ENCODE measurements at regions not wholly inside any gene's neighbourhood (a gene's known extent, or its start where the extent isn't known, plus 50 kb on each side); places are given as distances from the start of the nearest gene placed in this dataset.

GRCh38 chr1:195745189-195746010 lies 862.8 kb downstream of the KCNT2 start:
- no peaks in the 10 kb centered on the region for H3K4me1 ChIP-seq (ENCODE audit: control insufficient read depth, extremely low read depth, insufficient read depth, low read length)
- H3K9me1 ChIP-seq (replicated peaks; ENCODE audit: control insufficient read depth, extremely low read depth, insufficient read depth, low read length) = no peaks in the 10 kb centered on the region
- H3K27me3 ChIP-seq (ENCODE audit: control insufficient read depth in 2 of 2, insufficient read depth in 2 of 2, low read length in 2 of 2) = no peaks in the 10 kb centered on the region
- ChIA-PET POLR2A (no interaction called here), CTCF (no interaction called here)
- intact Hi-C loops (cut with micrococcal nuclease) = no loop called here
- dilution Hi-C loops (cut with MboI; ENCODE audit: extremely low pct_ligation_motif_present, low sequenced_read_pairs) = no loop called here
- DNase-seq (ENCODE audit: low read depth, low spot score) (no peak), FAIRE-seq (no peak)
- H4K20me1 ChIP-seq (replicated peaks; ENCODE audit: control insufficient read depth, extremely low read depth, insufficient read depth, low read length) = no peaks in the 10 kb centered on the region
- H3K4me2 ChIP-seq (ENCODE audit: insufficient read depth, low read length) = no peak overlapping the region
- peaks cover 2% of the 10 kb centered on the region for H3K9me3 ChIP-seq (replicated peaks; ENCODE audit: control insufficient read depth, insufficient read depth, low read length)
- no peaks in the 10 kb centered on the region for H3K36me3 ChIP-seq (ENCODE audit: control insufficient read depth in 2 of 2, extremely low read depth in 1 of 2, insufficient read depth in 2 of 2, low read length in 2 of 2)
- H3K27ac ChIP-seq (ENCODE audit: insufficient read depth, low read depth, low read length) = no peak overlapping the region
- H3K4me3 ChIP-seq (replicated peaks in 1 of 3; ENCODE audit: insufficient read depth in 1 of 3, low read depth in 1 of 3, low read length in 3 of 3) = no peak overlapping the region
- BruUV-seq (replicated peaks) = no TSS peak
- TF ChIP-seq FOS (IDR thresholded peaks at IDR 0.05; ENCODE audit: borderline replicate concordance, insufficient read depth, low read length) (no peak), POLR2A (IDR thresholded peaks at IDR 0.05; ENCODE audit: low read depth, low read length) (no peak)
- H3K79me2 ChIP-seq (ENCODE audit: control insufficient read depth, insufficient read depth, low read length) = no peaks in the 10 kb centered on the region
- H3K9ac ChIP-seq (replicated peaks; ENCODE audit: extremely low read depth, insufficient read depth, low read length) = no peak overlapping the region
- H2AFZ ChIP-seq (ENCODE audit: low read depth, low read length) = no peak overlapping the region

DNA sequence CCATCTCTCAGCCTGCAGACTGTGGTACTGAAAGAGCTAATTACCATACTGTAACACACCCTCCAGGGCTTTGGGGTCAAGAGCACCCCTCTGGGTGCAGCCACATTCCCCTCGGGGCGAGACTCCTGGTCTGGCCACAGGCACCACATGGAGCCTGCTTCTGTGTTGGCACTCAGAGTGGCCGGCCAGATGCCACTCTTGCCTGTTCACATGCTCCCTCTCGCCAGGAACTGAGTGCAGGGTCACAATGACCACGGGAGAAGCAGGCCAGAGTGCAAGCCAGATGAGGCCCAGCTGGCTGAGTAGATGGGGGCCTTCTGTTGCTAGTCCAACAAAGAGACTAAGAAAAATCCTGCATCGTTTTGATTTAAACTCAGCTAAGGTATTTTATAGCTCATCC lies 864.0 kb downstream of the KCNT2 start:
- no peak overlapping the region for H3K4me3 ChIP-seq (replicated peaks in 1 of 3; ENCODE audit: insufficient read depth in 1 of 3, low read depth in 1 of 3, low read length in 3 of 3)
- H3K9me3 ChIP-seq (replicated peaks; ENCODE audit: control insufficient read depth, insufficient read depth, low read length) = peaks cover 2% of the 10 kb centered on the region
- no peaks in the 10 kb centered on the region for H3K9me1 ChIP-seq (replicated peaks; ENCODE audit: control insufficient read depth, extremely low read depth, insufficient read depth, low read length)
- ChIA-PET CTCF (no interaction called here), POLR2A (no interaction called here)
- no peak overlapping the region for H3K9ac ChIP-seq (replicated peaks; ENCODE audit: extremely low read depth, insufficient read depth, low read length)
- no peak overlapping the region for H2AFZ ChIP-seq (ENCODE audit: low read depth, low read length)
- no peak overlapping the region for H3K4me2 ChIP-seq (ENCODE audit: insufficient read depth, low read length)
- intact Hi-C loops (cut with micrococcal nuclease) (no loop called here), dilution Hi-C loops (cut with MboI; ENCODE audit: extremely low pct_ligation_motif_present, low sequenced_read_pairs) (no loop called here)
- H3K4me1 ChIP-seq (ENCODE audit: control insufficient read depth, extremely low read depth, insufficient read depth, low read length) = no peaks in the 10 kb centered on the region
- DNase-seq (ENCODE audit: low read depth, low spot score) = no peak
- TF ChIP-seq POLR2AphosphoS5 (IDR thresholded peaks at IDR 0.05; ENCODE audit: insufficient read depth, low read depth, low read length) = no peak
- TF ChIP-seq POLR2A (IDR thresholded peaks at IDR 0.05; ENCODE audit: low read depth, low read length) = no peak
- TF ChIP-seq FOS (IDR thresholded peaks at IDR 0.05; ENCODE audit: borderline replicate concordance, insufficient read depth, low read length) = no peak
- TF ChIP-seq, protein P1, sequence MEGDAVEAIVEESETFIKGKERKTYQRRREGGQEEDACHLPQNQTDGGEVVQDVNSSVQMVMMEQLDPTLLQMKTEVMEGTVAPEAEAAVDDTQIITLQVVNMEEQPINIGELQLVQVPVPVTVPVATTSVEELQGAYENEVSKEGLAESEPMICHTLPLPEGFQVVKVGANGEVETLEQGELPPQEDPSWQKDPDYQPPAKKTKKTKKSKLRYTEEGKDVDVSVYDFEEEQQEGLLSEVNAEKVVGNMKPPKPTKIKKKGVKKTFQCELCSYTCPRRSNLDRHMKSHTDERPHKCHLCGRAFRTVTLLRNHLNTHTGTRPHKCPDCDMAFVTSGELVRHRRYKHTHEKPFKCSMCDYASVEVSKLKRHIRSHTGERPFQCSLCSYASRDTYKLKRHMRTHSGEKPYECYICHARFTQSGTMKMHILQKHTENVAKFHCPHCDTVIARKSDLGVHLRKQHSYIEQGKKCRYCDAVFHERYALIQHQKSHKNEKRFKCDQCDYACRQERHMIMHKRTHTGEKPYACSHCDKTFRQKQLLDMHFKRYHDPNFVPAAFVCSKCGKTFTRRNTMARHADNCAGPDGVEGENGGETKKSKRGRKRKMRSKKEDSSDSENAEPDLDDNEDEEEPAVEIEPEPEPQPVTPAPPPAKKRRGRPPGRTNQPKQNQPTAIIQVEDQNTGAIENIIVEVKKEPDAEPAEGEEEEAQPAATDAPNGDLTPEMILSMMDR (IDR thresholded peaks at IDR 0.05; ENCODE audit: extremely low read depth in 1 of 2, insufficient read depth in 1 of 2, low read depth in 1 of 2, low read length in 2 of 2) = no peak
- no peak for TF ChIP-seq EZH2 (IDR thresholded peaks at IDR 0.05; ENCODE audit: borderline replicate concordance, low read depth, low read length, severe bottlenecking)
- no peak for TF ChIP-seq MYC (IDR thresholded peaks at IDR 0.05; ENCODE audit: low read depth, low read length)
- TF ChIP-seq GATA2 (IDR thresholded peaks at IDR 0.05; ENCODE audit: insufficient read depth, insufficient read length, low read depth, low read length) = no peak
- TF ChIP-seq MAX (IDR thresholded peaks at IDR 0.05; ENCODE audit: insufficient read depth, insufficient read length) = no peak
- TF ChIP-seq JUN (IDR thresholded peaks at IDR 0.05; ENCODE audit: borderline replicate concordance, insufficient read depth, insufficient read length, low read depth) = no peak
- no peak for FAIRE-seq
- no peaks in the 10 kb centered on the region for H3K27me3 ChIP-seq (ENCODE audit: control insufficient read depth in 2 of 2, insufficient read depth in 2 of 2, low read length in 2 of 2)
- BruUV-seq (replicated peaks) = no TSS peak
- H3K27ac ChIP-seq (ENCODE audit: insufficient read depth, low read depth, low read length) = no peak overlapping the region
- H3K36me3 ChIP-seq (ENCODE audit: control insufficient read depth in 2 of 2, extremely low read depth in 1 of 2, insufficient read depth in 2 of 2, low read length in 2 of 2) = no peaks in the 10 kb centered on the region
- H4K20me1 ChIP-seq (replicated peaks; ENCODE audit: control insufficient read depth, extremely low read depth, insufficient read depth, low read length) = no peaks in the 10 kb centered on the region
- no peaks in the 10 kb centered on the region for H3K79me2 ChIP-seq (ENCODE audit: control insufficient read depth, insufficient read depth, low read length)
